ENCODE measurements at regions not wholly inside any gene's neighbourhood (a gene's known extent, or its start where the extent isn't known, plus 50 kb on each side); places are given as distances from the start of the nearest gene placed in this dataset.

GRCh38 chr9:110099236-110100095, 108.5 kb downstream of the C9orf152 start:
- peak in 2 of 3 donors; percentile 33 to 63 for DNase-seq

GRCh38 chr9:110101531-110102161, 106.3 kb downstream of the C9orf152 start:
- DNase-seq: peak; percentile 55 to 79 (median 62)

- DNase-seq: peak in 1 of 3 donors; percentile 46
Observed at GRCh38 chr9:110103257-110103656, 104.7 kb downstream of the C9orf152 start.

GRCh38 chr9:110104261-110104809, 103.6 kb downstream of the C9orf152 start:
- peak in 1 of 3 donors; percentile 45 for DNase-seq

- DNase-seq: no peak
Observed at GRCh38 chr9:110105107-110105506, 102.9 kb downstream of the C9orf152 start.

GRCh38 chr9:110106661-110107060, 101.3 kb downstream of the C9orf152 start:
- DNase-seq: no peak

- DNase-seq: no peak
Observed at GRCh38 chr9:110109333-110110092, 98.4 kb downstream of the C9orf152 start.

- no peak for DNase-seq
Observed at GRCh38 chr9:110110154-110110553, 97.8 kb downstream of the C9orf152 start.

- no peak for DNase-seq
Observed at GRCh38 chr9:110111868-110112267, 96.1 kb downstream of the C9orf152 start.

GRCh38 chr9:110112792-110113191, 95.2 kb downstream of the C9orf152 start:
- DNase-seq: no peak

GRCh38 chr9:110114086-110114858, 93.7 kb downstream of the C9orf152 start:
- DNase-seq: peak; percentile 65 to 90 (median 70)

GRCh38 chr9:110114859-110115201, 93.1 kb downstream of the C9orf152 start:
- no peak for DNase-seq

GRCh38 chr9:110115341-110115820, 92.6 kb downstream of the C9orf152 start:
- DNase-seq: peak in 1 of 3 donors; percentile 65

GRCh38 chr9:110115826-110116542, 92.0 kb downstream of the C9orf152 start:
- DNase-seq: no peak

- peak; percentile 80 to 98 (median 88) for DNase-seq
Observed at GRCh38 chr9:110116543-110116885, 91.4 kb downstream of the C9orf152 start.

GRCh38 chr9:110121170-110121569, 86.8 kb downstream of the C9orf152 start:
- DNase-seq: no peak

GRCh38 chr9:110123341-110124095, 84.4 kb downstream of the C9orf152 start:
- peak in 2 of 3 donors; percentile 43 to 61 for DNase-seq

GRCh38 chr9:110124439-110124838, 83.5 kb downstream of the C9orf152 start:
- no peak for DNase-seq

GRCh38 chr9:110125207-110125751, 82.7 kb downstream of the C9orf152 start:
- no peak for DNase-seq

GRCh38 chr9:110125763-110126351, 82.1 kb downstream of the C9orf152 start:
- DNase-seq: no peak

All from suppressor macrophage treated with lipopolysaccharide for 1 hour (primary cell).